ENCODE measurements at regions not wholly inside any gene's neighbourhood (a gene's known extent, or its start where the extent isn't known, plus 50 kb on each side); places are given as distances from the start of the nearest gene placed in this dataset.

- Mint-ChIP-seq H3K27me3 (ENCODE audit: low read depth) (no peaks in the 10 kb centered on the region), H3K36me3 (ENCODE audit: low read depth) (no peaks in the 10 kb centered on the region), H3K4me1 (ENCODE audit: low read depth) (no peaks in the 10 kb centered on the region), H3K27ac (no peak overlapping the region), H3K4me3 (no peak overlapping the region), H3K9me3 (peaks cover 2% of the 10 kb centered on the region)
- intact Hi-C loops (cut with micrococcal nuclease), result no loop called here
- no peak for DNase-seq
- CTCF ChIA-PET, result no interaction called here
These were observed 667.6 kb downstream of the TENT5A start for GRCh38 chr6:81084776-81085430.

GRCh38 chr6:81075974-81076373, 676.5 kb downstream of the TENT5A start:
- H3K27ac Mint-ChIP-seq, result no peak overlapping the region

GRCh38 chr6:81073318-81073717, 679.2 kb downstream of the TENT5A start:
- Mint-ChIP-seq H3K27ac (no peak overlapping the region), H3K27me3 (ENCODE audit: low read depth) (no peaks in the 10 kb centered on the region), H3K4me3 (no peak overlapping the region), H3K4me1 (ENCODE audit: low read depth) (no peaks in the 10 kb centered on the region), H3K9me3 (no peaks in the 10 kb centered on the region), H3K36me3 (ENCODE audit: low read depth) (no peaks in the 10 kb centered on the region)
- no peak for DNase-seq
- intact Hi-C loops (cut with micrococcal nuclease), result no loop called here
- CTCF ChIA-PET, result no interaction called here

More at GRCh38 chr6:81075974-81076373, 676.5 kb downstream of the TENT5A start:
- Mint-ChIP-seq H3K4me1 (ENCODE audit: low read depth) (no peaks in the 10 kb centered on the region), H3K4me3 (no peak overlapping the region), H3K36me3 (ENCODE audit: low read depth) (no peaks in the 10 kb centered on the region), H3K27me3 (ENCODE audit: low read depth) (no peaks in the 10 kb centered on the region), H3K9me3 (peaks cover 2% of the 10 kb centered on the region)
- intact Hi-C loops (cut with micrococcal nuclease), result no loop called here
- CTCF ChIA-PET, result no interaction called here
- DNase-seq, result no peak

GRCh38 chr6:81071121-81071520, 681.4 kb downstream of the TENT5A start:
- intact Hi-C loops (cut with micrococcal nuclease), result no loop called here
- no peaks in the 10 kb centered on the region for H3K36me3 Mint-ChIP-seq (ENCODE audit: low read depth)
- H3K4me1 Mint-ChIP-seq (ENCODE audit: low read depth), result no peaks in the 10 kb centered on the region
- H3K27ac Mint-ChIP-seq, result no peak overlapping the region
- no peak overlapping the region for H3K4me3 Mint-ChIP-seq
- DNase-seq, result no peak
- CTCF ChIA-PET, result no interaction called here
- no peaks in the 10 kb centered on the region for H3K27me3 Mint-ChIP-seq (ENCODE audit: low read depth)
- H3K9me3 Mint-ChIP-seq, result no peaks in the 10 kb centered on the region

DNA sequence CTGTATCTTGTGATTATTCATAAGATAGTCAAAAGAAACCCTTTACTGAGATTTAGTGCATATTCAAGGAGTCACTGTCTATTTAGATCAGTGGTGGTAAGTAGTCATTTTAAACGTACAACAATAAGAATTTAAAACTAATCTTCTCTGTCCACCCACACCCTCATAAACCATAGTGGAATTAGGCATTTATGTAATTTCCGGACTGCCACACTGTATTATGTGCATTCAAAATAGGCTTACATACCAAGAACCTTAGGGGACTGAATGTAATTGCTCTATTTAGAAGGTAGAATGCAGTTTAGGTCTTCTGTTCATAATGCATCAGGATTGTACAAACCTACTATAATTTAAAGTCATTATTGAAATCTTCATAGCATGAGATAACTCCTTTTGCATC, 685.4 kb downstream of the TENT5A start:
- Mint-ChIP-seq H3K4me1 (ENCODE audit: low read depth) (no peaks in the 10 kb centered on the region), H3K27me3 (ENCODE audit: low read depth) (no peaks in the 10 kb centered on the region), H3K36me3 (ENCODE audit: low read depth) (no peaks in the 10 kb centered on the region), H3K4me3 (no peak overlapping the region), H3K9me3 (no peaks in the 10 kb centered on the region), H3K27ac (no peak overlapping the region)
- intact Hi-C loops (cut with micrococcal nuclease), result no loop called here
- DNase-seq, result no peak
- CTCF ChIA-PET, result no interaction called here

- Mint-ChIP-seq H3K4me3 (no peak overlapping the region), H3K27me3 (ENCODE audit: low read depth) (no peaks in the 10 kb centered on the region), H3K4me1 (ENCODE audit: low read depth) (no peaks in the 10 kb centered on the region), H3K9me3 (no peaks in the 10 kb centered on the region), H3K27ac (no peak overlapping the region), H3K36me3 (ENCODE audit: low read depth) (no peaks in the 10 kb centered on the region)
- intact Hi-C loops (cut with micrococcal nuclease), result no loop called here
- DNase-seq, result no peak
- CTCF ChIA-PET, result no interaction called here
These were observed 688.6 kb downstream of the TENT5A start for GRCh38 chr6:81063891-81064290.

DNA sequence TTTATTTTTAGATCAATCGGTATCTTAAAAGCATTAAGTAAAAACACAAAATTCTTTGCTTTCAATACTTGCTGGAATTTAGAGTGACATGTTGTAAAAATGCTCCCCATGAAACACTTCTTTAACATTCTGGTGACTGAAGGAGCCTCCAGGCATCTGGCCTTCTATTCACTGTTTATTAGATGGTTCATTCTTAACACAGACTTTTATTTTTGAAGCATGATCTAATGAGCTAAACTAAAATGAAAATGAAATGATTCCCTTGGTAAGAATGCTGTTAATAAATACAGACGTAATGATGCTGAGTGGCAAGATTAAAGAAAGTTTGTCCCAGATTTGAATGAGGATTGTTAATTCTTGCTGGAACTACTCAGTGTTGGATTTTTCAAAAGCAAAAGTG, 698.4 kb downstream of the TENT5A start:
- intact Hi-C loops (cut with micrococcal nuclease), result no loop called here
- H3K4me1 Mint-ChIP-seq (ENCODE audit: low read depth), result no peaks in the 10 kb centered on the region
- H3K4me3 Mint-ChIP-seq, result no peak overlapping the region
- no peaks in the 10 kb centered on the region for H3K27me3 Mint-ChIP-seq (ENCODE audit: low read depth)
- no peaks in the 10 kb centered on the region for H3K9me3 Mint-ChIP-seq
- H3K27ac Mint-ChIP-seq, result no peak overlapping the region
- DNase-seq, result no peak
- CTCF ChIA-PET, result no interaction called here
- no peaks in the 10 kb centered on the region for H3K36me3 Mint-ChIP-seq (ENCODE audit: low read depth)

DNA sequence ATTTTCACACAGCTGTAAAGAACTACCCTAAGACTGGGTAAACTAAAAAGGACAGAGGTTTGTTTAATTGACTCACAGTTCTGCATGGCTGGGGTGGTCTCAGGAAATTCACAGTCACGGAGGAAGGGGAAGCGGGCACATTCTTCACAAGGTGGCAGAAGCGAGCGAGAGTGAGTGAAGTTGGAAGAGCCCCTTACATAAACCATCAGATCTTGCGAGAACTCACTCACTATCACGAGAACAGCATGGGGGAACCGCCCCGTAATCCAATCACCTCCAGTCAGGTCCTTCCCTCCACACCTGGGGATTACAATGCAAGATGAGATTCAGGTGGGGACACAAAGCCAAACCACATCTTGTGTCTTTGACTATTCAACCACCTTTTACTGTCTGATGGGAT, 700.5 kb downstream of the TENT5A start:
- H3K27ac Mint-ChIP-seq, result no peak overlapping the region

DNA sequence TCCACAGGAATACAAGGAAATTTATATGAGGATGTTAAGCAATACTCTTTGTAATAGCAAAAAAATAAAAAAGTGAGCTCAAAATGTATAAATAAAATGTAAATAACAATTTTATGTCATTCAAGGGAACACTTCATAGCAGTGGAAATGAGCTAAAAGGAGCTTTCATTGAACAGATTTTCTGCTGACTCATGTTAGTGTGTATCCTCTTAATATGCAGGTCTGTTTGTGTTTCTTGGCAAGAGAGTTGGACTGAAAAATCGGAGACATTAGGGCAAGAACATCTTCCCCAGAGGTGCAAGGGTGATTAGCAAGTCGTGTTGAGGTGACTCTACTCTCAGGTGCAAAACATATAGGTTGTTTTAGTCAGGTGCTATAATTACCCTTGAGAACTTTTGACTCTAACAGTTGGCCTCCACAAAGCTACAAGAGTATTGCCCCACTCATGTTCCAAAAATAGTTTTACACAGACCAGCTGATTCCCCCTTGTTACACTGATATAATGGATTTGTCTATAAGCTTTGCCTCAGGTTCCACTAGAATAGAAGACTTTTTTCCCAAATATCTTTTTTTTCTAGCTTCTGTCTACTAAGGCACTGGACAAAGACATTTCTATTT, 702.9 kb downstream of the TENT5A start:
- H3K4me3 Mint-ChIP-seq, result no peak overlapping the region

More for the DNA sequence above, 700.5 kb downstream of the TENT5A start:
- Mint-ChIP-seq H3K27me3 (ENCODE audit: low read depth) (no peaks in the 10 kb centered on the region), H3K9me3 (peaks cover 1% of the 10 kb centered on the region), H3K36me3 (ENCODE audit: low read depth) (no peaks in the 10 kb centered on the region), H3K4me3 (no peak overlapping the region), H3K4me1 (ENCODE audit: low read depth) (no peaks in the 10 kb centered on the region)
- CTCF ChIA-PET, result no interaction called here
- no peak for DNase-seq
- intact Hi-C loops (cut with micrococcal nuclease), result no loop called here

GRCh38 chr6:81031416-81031815, 721.1 kb downstream of the TENT5A start:
- Mint-ChIP-seq H3K27ac (no peak overlapping the region), H3K9me3 (peaks cover 2% of the 10 kb centered on the region), H3K27me3 (ENCODE audit: low read depth) (peaks cover 2% of the 10 kb centered on the region), H3K4me3 (no peak overlapping the region), H3K4me1 (ENCODE audit: low read depth) (no peaks in the 10 kb centered on the region), H3K36me3 (ENCODE audit: low read depth) (no peaks in the 10 kb centered on the region)
- CTCF ChIA-PET, result no interaction called here
- intact Hi-C loops (cut with micrococcal nuclease), result no loop called here
- no peak for DNase-seq

More for the DNA sequence above, 702.9 kb downstream of the TENT5A start:
- Mint-ChIP-seq H3K4me1 (ENCODE audit: low read depth) (no peaks in the 10 kb centered on the region), H3K36me3 (ENCODE audit: low read depth) (no peaks in the 10 kb centered on the region), H3K9me3 (peaks cover 1% of the 10 kb centered on the region), H3K27me3 (ENCODE audit: low read depth) (no peaks in the 10 kb centered on the region), H3K27ac (no peak overlapping the region)
- CTCF ChIA-PET, result interaction anchor here (0.7 kb wide), 1 partner anchor 8 kb away, joined by 3 read pairs; no protein-coding TSS in a partner anchor
- intact Hi-C loops (cut with micrococcal nuclease), result no loop called here
- no peak for DNase-seq

DNA sequence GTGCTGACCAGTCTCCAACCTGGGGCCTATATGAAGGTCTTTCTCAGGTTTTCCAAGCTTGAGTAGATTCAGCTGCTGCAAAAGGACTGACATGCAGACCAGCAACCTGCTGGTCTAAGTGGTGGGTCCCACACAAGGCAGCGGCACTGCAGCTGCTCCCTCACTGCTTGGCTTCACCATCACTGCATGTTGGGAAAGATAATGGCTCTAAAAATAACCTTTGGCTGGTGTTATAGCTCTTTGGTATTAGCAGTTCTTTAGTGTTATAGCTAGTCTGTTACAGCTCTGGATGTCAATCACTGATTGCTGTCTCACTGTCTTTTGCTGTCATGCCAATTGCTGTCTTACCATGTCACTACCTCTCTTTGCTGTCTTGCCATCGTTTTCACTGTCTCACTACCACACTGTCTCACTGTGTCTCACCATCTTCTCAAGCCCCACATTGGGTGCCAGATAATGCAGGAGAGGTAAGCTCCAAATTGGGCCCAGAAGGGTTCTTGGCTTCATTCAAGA, 726.4 kb downstream of the TENT5A start:
- H3K9me3 Mint-ChIP-seq, result peaks cover 11% of the 10 kb centered on the region
- no peak overlapping the region for H3K4me3 Mint-ChIP-seq
- intact Hi-C loops (cut with micrococcal nuclease), result no loop called here
- no peaks in the 10 kb centered on the region for H3K4me1 Mint-ChIP-seq (ENCODE audit: low read depth)
- H3K27ac Mint-ChIP-seq, result no peak overlapping the region
- no peaks in the 10 kb centered on the region for H3K27me3 Mint-ChIP-seq (ENCODE audit: low read depth)
- CTCF ChIA-PET, result no interaction called here
- H3K36me3 Mint-ChIP-seq (ENCODE audit: low read depth), result no peaks in the 10 kb centered on the region
- no peak for DNase-seq

DNA sequence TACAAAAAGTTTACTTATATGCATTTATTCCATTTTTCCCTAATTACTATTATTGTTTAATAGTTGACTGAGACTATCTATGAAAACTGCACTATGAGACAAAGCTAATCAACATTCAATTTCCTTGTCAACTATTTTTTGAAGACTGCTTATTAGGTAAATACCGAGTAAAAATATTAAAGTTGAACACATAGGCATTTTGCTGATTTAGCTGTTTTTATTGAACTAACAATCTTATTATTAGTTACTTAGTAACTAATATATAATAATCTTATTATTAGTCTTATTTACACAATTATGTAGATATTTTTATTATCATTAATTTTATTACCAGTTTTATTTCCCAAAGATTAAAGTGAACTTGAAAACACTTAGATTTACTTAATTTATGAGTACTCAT, 728.8 kb downstream of the TENT5A start:
- intact Hi-C loops (cut with micrococcal nuclease), result no loop called here

DNA sequence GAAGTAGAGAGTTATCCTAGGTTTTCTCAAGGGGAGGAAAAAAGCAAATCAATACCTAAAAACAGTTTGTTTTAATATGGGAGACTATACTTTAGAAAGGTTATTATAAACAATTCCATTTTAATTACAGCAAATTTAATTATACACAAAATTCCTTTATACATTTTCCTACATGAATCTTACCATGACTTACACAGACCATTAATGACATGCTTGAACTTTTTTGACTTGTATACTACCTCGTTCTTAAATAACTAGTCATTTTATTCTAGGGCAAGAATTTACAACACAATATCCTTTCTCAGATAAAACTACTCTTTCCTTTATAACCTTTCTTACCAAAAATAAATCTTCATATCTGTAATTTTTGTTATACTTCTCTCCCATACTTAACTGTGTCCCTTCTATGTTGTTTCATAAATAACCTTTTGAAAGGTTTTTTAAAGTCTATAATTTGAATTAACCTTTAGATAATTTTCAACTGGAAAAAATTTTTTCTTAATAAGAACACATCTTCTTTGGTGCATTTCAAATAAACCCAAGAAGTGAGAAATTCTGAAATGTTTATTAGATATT, 729.4 kb downstream of the TENT5A start:
- no peak overlapping the region for H3K27ac Mint-ChIP-seq
- no peak for DNase-seq
- no peaks in the 10 kb centered on the region for H3K4me1 Mint-ChIP-seq (ENCODE audit: low read depth)
- no peak overlapping the region for H3K4me3 Mint-ChIP-seq
- intact Hi-C loops (cut with micrococcal nuclease), result no loop called here
- no peaks in the 10 kb centered on the region for H3K36me3 Mint-ChIP-seq (ENCODE audit: low read depth)
- peaks cover 10% of the 10 kb centered on the region for H3K9me3 Mint-ChIP-seq
- CTCF ChIA-PET, result no interaction called here
- H3K27me3 Mint-ChIP-seq (ENCODE audit: low read depth), result no peaks in the 10 kb centered on the region

More for the DNA sequence above, 728.8 kb downstream of the TENT5A start:
- CTCF ChIA-PET, result no interaction called here
- Mint-ChIP-seq H3K9me3 (peaks cover 9% of the 10 kb centered on the region), H3K27me3 (ENCODE audit: low read depth) (no peaks in the 10 kb centered on the region), H3K27ac (no peak overlapping the region), H3K36me3 (ENCODE audit: low read depth) (no peaks in the 10 kb centered on the region), H3K4me3 (no peak overlapping the region), H3K4me1 (ENCODE audit: low read depth) (no peaks in the 10 kb centered on the region)
- no peak for DNase-seq
